ENCODE measurements at regions not wholly inside any gene's neighbourhood (a gene's known extent, or its start where the extent isn't known, plus 50 kb on each side); places are given as distances from the start of the nearest gene placed in this dataset.

- FAIRE-seq = no peak
Measured at GRCh38 chr6:132868057-132868456, 53.7 kb downstream of the RPS12 start.

DNA sequence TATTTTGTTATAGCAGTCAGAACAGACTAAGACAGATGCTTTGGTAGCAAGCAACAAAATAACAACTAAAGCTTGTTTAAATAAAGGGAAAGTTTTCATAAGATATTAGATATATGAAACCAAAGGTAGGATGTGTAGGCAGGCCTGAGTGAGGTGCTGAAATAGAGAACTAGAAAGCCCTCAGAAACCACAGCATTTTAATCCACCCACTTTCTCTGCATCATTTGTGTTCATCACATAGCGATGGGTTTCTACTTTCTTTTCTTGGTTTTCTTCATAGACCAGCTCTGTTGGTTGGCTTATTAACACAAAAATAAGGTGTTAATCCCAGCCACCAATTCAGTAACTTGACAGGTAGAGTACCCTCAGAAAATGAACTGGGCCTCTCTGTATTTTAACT, 58.6 kb downstream of the RPS12 start:
- FAIRE-seq = no peak

DNA sequence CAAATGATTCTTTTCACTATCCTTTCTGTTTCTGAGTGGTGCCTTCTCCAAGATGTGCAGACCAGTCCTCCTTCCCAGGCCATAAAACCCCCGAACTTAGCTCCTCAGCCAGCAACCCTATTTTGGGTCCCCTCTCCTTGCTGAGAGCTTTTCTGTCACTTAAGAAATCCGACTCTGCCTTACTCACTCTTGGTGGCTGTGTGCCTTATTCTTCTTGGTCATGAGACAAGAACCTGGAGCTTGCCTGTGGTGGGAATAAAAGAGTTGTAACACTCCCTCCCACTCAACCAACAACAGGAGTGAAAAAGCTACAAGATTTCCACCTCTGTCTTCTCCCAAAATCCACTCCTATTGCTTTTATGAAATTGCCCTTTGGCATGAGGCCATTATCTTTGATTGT, 62.6 kb downstream of the RPS12 start:
- FAIRE-seq = no peak

DNA sequence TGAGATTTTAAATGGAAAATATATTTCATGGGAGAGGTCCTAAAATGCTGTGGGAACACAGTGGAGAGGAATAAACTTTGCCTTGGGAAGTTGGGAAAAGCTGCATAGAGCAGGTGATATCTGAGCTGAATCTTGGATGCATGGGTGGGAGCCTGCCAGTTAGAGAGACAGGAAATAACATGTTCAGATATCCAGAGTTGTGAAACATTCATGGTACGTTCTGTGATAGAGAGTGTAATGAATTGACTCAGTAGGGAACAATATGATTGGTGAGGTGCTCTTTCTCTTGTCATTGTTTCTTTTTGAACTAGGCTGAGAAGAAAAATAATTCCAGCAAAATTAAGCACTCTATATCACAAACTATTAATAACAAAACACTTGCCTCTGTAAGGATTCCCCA, 72.8 kb downstream of the RPS12 start:
- no peak for FAIRE-seq

DNA sequence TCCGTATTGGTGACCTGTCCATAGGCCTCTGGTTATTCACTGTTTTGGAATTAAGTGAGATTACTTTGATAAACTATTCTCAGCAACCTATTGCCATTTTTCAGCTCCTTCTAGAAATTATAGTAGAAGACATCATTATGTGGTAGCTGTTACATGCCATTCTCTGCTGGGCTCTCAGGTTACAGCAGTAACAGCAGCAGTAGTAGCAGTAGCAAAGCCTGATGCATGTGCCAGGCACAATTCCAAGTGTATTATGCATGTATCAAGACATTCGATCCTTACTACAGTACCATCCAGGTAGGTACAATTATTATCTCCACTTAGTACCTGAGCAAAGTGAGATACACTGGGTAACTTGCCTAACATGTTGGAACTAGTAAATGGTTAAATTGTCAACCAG, 74.3 kb downstream of the RPS12 start:
- FAIRE-seq = no peak

GRCh38 chr6:132892929-132893771, 78.8 kb downstream of the RPS12 start:
- FAIRE-seq = no peak

DNA sequence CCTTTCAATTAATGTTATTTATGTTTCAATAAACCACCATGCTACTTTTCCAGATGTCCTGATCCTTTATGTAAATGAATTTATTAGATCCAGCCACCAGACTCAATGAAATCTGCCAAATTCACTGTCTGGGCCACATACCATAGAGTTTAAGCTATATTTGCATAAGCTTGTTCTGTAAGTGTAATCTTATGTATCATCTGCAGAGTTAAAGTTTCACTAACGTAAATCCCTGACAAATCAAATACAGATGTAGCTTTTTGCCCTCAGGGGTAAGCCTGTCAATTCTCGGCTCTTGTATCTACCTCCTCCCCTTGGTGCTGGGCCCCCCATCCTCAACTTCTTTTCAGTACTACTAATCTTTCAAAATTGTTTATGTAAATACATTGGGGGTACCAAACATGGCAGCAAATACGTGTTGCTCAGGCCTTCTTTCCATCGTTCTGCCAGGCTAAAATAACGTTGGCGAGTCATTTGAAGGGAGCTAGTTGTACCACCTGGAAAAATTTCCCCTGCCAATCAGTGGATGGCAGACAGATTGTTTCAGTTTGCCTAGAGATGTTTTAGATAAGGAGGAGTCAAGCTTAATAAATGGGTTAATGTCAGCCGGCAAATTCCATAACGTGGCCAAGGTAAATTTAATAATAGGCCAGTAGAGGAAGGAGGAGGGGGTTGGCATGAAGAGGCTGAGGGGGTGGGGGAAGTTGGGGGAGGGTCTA, 79.6 kb downstream of the RPS12 start:
- FAIRE-seq = no peak

GRCh38 chr6:132898376-132898775, 84.0 kb downstream of the RPS12 start:
- no peak for FAIRE-seq

DNA sequence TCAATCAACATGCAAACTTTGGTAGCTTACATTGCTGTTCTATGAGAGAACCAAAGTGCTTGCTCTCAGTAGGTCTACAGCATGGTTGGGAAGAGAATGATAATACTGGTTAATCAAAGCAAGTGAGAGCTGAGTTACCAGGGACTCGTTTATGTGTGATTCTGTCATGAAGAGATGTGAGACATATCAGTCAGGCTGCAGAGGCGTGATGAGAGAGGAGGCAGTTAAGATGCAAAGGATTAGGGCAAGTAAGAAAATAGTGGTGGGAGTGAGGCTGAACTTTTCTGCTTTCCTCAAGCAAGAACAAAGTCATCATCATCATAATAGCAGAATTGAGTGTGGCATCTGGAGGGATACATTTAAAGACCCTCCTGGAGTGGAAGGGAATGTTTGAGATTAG, 86.5 kb downstream of the RPS12 start:
- FAIRE-seq = no peak

DNA sequence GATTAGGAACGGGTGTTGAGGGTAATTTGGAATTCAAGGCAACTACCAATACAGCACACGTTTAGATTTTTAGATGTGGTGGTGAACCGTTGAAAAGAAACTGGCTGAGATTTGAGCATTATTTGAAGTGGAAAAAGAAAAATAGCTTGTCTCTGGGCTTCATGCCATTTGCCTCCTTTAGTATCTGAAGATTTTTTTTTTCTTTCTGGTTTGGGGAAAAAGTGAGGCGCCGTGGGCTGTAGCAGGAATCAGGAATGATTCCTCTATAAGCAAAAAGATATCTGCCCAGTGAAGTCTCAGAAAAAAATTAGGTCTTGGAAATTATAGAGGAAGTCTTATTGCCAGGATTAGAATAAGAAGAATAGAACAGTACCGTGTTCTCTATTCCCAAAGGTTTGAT, 88.5 kb downstream of the RPS12 start:
- FAIRE-seq = no peak

- no peak for FAIRE-seq
Measured at GRCh38 chr6:132907231-132907630, 92.9 kb downstream of the RPS12 start.

DNA sequence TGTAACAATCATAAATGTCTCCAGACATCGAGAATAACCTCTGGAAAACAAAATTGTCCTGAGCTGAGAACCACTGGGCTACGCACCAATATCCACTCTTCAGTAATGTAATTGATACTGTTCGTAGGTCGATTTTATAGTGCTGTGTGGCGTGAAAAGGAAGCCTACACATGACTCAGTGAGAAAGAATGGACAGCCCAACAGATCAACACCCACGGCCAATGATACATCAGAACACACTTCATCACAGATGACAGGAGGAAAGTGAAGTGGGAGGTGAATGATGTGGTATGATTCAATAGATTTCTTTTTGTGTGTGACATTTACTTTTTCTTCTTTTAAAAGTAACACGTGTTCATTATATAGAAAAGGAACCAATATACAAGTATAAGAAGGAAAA, 93.5 kb downstream of the RPS12 start:
- no peak for FAIRE-seq

- FAIRE-seq = no peak
Measured at GRCh38 chr6:132909742-132910141, 95.4 kb downstream of the RPS12 start.

DNA sequence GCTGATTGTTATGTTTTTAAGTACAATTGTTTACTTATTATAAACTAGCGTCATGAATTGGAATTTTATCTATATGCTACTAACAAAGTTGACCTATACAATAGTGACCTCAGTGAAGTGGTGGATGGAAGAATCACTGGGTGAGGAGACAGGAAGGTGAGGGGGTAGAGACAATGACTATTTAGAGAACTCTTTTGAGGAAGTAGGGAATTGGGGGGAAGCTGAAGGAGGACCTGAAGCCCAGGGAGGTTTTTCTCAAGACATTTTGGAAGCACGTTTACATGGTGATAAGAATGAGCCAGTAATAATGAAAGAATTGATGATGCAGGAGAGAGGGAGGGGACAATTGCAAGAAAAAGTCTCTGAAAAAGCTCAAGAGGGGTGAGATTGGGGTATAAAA, 96.4 kb downstream of the RPS12 start:
- no peak for FAIRE-seq

GRCh38 chr6:132919045-132919860, 104.9 kb downstream of the RPS12 start:
- no peak for FAIRE-seq

- FAIRE-seq = no peak
Measured at GRCh38 chr6:132927713-132928112, 113.3 kb downstream of the RPS12 start.

DNA sequence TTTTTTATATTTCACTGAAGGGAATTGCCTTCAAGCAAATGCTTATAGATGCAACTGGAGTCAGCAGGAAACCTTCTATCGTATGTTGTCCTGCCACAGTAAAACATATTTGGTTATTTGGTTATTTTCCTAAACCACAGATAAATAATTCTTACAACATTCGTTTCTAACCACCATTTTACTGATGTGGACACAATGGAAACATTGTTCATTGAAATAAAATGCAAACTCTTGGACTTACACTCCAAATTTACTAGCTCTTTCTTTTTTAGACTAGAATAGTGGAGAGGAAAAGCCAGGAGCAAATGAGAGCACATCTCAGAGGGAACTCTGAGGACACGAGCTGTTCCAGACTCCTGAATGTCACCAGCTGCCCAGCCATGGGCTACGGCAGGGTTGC, 114.8 kb downstream of the RPS12 start:
- FAIRE-seq = no peak

- no peak for FAIRE-seq
Measured at GRCh38 chr6:132931313-132931712, 116.9 kb downstream of the RPS12 start.

DNA sequence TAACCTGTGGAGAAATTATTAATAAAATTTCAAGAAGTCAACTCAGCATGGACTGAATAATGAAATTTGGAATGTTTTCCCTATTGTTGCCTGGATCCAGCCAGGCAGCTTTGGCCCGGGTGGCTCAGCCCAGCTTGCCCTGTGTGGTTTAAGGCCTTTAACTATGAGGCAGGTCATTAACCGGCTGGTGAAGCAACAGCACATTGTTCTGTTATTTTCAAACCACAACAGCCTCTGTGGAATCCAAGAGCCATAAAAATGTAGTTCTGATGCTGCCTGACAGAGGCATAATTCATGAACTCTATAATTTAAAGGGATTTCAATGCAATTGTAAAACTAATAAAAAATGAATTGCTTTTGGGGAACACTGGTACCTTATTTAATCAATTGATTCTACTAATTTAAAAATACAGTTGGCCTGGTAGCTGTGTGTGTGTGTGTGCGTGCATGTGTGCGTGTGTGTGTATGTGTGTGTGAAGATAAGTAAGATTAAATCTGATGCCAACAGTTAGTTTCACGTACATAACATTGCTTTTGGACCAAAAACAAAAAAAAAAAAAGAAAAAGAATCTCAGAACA, 117.7 kb downstream of the RPS12 start:
- FAIRE-seq = no peak

DNA sequence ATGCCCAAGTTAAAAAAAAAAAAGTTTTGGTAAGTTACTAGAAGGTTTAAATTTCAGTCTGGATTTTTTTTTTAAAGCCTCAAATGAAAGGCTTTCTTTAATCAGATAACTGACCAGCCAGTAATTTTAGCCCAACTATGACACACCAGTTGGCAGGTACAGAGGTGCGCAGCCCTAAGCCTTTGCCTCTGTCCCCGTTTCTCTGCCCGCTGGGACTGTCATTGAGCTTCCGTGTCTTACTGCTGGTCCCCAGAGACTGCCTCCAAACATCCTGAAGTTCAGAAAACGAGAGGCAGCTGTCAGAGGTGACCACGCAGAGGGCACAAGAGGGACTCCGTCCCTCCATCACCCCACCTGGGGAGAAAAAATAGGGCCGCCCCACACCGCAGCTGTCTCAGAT, 118.2 kb downstream of the RPS12 start:
- no peak for FAIRE-seq

DNA sequence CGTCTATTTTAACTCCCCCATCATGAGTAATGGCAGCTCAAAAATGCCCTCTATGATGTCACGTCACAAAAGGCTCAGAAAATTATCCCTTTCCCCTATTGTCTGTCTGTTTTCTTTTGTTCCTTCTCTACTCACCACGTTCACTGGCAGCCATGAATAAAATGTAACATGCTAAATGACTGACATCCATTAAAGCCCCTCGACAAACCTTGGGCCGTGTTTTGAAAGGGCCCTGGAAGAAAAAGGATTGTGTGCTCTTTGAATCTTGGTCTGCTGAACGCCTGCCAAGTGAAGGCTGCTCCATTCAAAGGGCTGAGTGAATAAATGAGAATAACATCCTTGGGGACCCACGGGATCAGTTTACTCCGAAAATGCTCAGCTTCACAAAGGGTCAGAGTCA, 118.7 kb downstream of the RPS12 start:
- FAIRE-seq = no peak

DNA sequence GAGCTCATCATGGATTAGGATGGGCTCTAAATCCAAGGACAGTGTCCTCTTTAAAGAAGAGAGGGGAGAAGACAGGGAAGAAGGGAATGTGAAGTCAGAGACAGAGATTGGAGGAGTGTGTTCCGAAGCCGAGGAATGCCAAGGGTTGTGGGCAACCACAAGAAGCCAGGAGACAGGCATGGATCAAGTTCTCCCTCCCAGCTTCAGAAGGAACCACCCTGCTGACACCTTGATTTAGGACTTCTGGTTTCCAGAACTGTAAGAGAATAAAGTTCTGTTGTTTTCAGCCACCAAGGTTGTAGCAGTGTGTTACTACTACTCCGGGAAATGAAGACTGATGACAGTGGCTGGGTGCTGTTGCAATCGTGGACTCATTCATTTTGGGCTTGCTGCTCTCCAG, 120.1 kb downstream of the RPS12 start:
- no peak for FAIRE-seq

DNA sequence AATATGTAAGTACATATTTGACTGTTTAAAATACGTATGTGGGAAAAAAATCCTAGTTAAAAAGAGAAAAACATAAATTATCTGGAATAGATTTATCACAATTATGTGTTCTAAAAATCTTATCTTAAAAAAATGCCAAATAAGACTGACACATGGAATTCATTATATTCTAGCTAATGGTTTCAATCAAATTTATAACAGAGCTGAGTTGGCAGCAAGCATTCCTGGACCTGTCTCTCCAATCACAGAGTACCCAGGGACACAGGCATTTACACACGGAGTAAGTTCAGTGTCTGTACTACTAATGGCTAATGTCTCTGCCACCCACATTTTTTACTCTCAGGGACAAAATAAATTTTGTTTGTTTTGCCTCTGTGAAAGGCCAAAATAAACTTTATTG, 122.3 kb downstream of the RPS12 start:
- no peak for FAIRE-seq

Data from islet of Langerhans (tissue), 1 donor.